Right atrium auricular region (tissue), 2 donors: ENCODE measurements at regions not wholly inside any gene's neighbourhood (a gene's known extent, or its start where the extent isn't known, plus 50 kb on each side); places are given as distances from the start of the nearest gene placed in this dataset.

Source experiments
- DNase-seq: peaks from one replicate; pipeline ENCODE4 v3.0.0-alpha.2; 2019; ENCODE audit warnings: low spot score
- H3K27ac ChIP-seq, 2 donors: fragments of 200-600 bp; sonication (generic); 1 replicate in 1 of 2; 2 replicates in 1 of 2; pipeline ENCODE4 v1.5.1; 2016 to 2019
- H3K27me3 ChIP-seq, 2 donors: fragments of 200-600 bp; sonication (generic); one replicate each; pipeline versions ENCODE4 v1.5.1 to v1.6.0; 2017 to 2019
- H3K36me3 ChIP-seq: fragments of 200-600 bp; sonication (generic); one replicate; pipeline ENCODE4 v1.5.1; 2016
- H3K4me1 ChIP-seq, 2 donors: fragments of 200-600 bp; sonication (generic); one replicate each; pipeline versions ENCODE4 v1.5.1 to v1.6.0; 2017 to 2019
- H3K4me3 ChIP-seq, 2 donors: fragments of 200-600 bp; sonication (generic); 1 replicate in 1 of 2; 2 replicates in 1 of 2; pipeline ENCODE4 v1.5.1; 2017 to 2019; ENCODE audit warnings: mild to moderate bottlenecking in 1 of 2, moderate library complexity in 1 of 2
- H3K9me3 ChIP-seq, 2 donors: fragments of 200-600 bp; sonication (generic); one replicate each; pipeline ENCODE4 v1.5.1; 2019
- CTCF ChIP-seq, 2 donors: fragments of 200-600 bp; sonication (generic); IDR thresholded peaks; one replicate each; pipeline ENCODE4 v1.5.1; 2019; ENCODE audit warnings: antibody characterized with exemption in 2 of 2

GRCh38 chr1:188372821-188373220 lies 1544.1 kb downstream of the PLA2G4A start:
- no peak for DNase-seq
- H3K27ac ChIP-seq: no peak overlapping the region
- H3K27me3 ChIP-seq: no peaks in the 10 kb centered on the region
- H3K36me3 ChIP-seq: no peaks in the 10 kb centered on the region
- no peak for TF ChIP-seq CTCF (IDR thresholded peaks at IDR 0.05)
- no peak overlapping the region for H3K4me3 ChIP-seq
- H3K9me3 ChIP-seq: no peaks in the 10 kb centered on the region
- H3K4me1 ChIP-seq: no peaks in the 10 kb centered on the region

GRCh38 chr1:188382851-188383250 lies 1554.1 kb downstream of the PLA2G4A start:
- no peak for TF ChIP-seq CTCF (IDR thresholded peaks at IDR 0.05)
- Histone ChIP-seq H3K4me3 (no peak overlapping the region), H3K9me3 (no peaks in the 10 kb centered on the region)

GRCh38 chr1:188386161-188386560 lies 1557.4 kb downstream of the PLA2G4A start:
- DNase-seq: no peak
- Histone ChIP-seq H3K4me3 (no peak overlapping the region), H3K27ac (no peak overlapping the region), H3K4me1 (no peaks in the 10 kb centered on the region), H3K9me3 (no peaks in the 10 kb centered on the region), H3K27me3 (no peaks in the 10 kb centered on the region), H3K36me3 (no peaks in the 10 kb centered on the region)
- TF ChIP-seq CTCF (IDR thresholded peaks at IDR 0.05): no peak

More at GRCh38 chr1:188382851-188383250, 1554.1 kb downstream of the PLA2G4A start:
- Histone ChIP-seq H3K27me3 (no peaks in the 10 kb centered on the region), H3K4me1 (no peaks in the 10 kb centered on the region), H3K27ac (no peak overlapping the region), H3K36me3 (no peaks in the 10 kb centered on the region)
- no peak for DNase-seq

- H3K4me1 ChIP-seq: no peaks in the 10 kb centered on the region
- no peak overlapping the region for H3K4me3 ChIP-seq
- no peaks in the 10 kb centered on the region for H3K27me3 ChIP-seq
- H3K9me3 ChIP-seq: no peaks in the 10 kb centered on the region
- no peak overlapping the region for H3K27ac ChIP-seq
- TF ChIP-seq CTCF (IDR thresholded peaks at IDR 0.05): no peak
- H3K36me3 ChIP-seq: no peaks in the 10 kb centered on the region
- DNase-seq: no peak
Observed at GRCh38 chr1:188386666-188387065, 1557.9 kb downstream of the PLA2G4A start.

GRCh38 chr1:188394677-188395076 lies 1565.9 kb downstream of the PLA2G4A start:
- no peaks in the 10 kb centered on the region for H3K27me3 ChIP-seq
- peaks cover 0 to 4% of the 10 kb centered on the region in 2 donors for H3K9me3 ChIP-seq
- H3K36me3 ChIP-seq: no peaks in the 10 kb centered on the region
- no peak overlapping the region for H3K27ac ChIP-seq
- no peak for TF ChIP-seq CTCF (IDR thresholded peaks at IDR 0.05)
- no peak overlapping the region for H3K4me3 ChIP-seq
- H3K4me1 ChIP-seq: no peaks in the 10 kb centered on the region
- no peak for DNase-seq

GRCh38 chr1:188397521-188397920 lies 1568.8 kb downstream of the PLA2G4A start:
- TF ChIP-seq CTCF (IDR thresholded peaks at IDR 0.05): no peak
- no peaks in the 10 kb centered on the region for H3K4me1 ChIP-seq
- H3K27me3 ChIP-seq: no peaks in the 10 kb centered on the region
- no peak overlapping the region for H3K27ac ChIP-seq
- no peak overlapping the region for H3K4me3 ChIP-seq
- H3K9me3 ChIP-seq: peaks cover 0 to 4% of the 10 kb centered on the region in 2 donors
- no peaks in the 10 kb centered on the region for H3K36me3 ChIP-seq
- DNase-seq: no peak
